Liver (tissue), 8 donors: ENCODE measurements at regions not wholly inside any gene's neighbourhood (a gene's known extent, or its start where the extent isn't known, plus 50 kb on each side); places are given as distances from the start of the nearest gene placed in this dataset.

ENCODE experiments used
- DNase-seq: peaks from one replicate; pipeline ENCODE4 v3.0.0-alpha.2; 2017; ENCODE audit warnings: low spot score
- H3K27ac ChIP-seq, 2 donors: one replicate each; pipeline ENCODE4 v1.7.0; 2013; ENCODE audit warnings: inconsistent platforms in 2 of 2, low read length in 2 of 2, control low read depth in 1 of 2, low read depth in 1 of 2, mild to moderate bottlenecking in 1 of 2
- H3K27me3 ChIP-seq, 4 donors: one replicate each; pipeline versions ENCODE4 v1.6.1 to v1.7.0; 2013; ENCODE audit warnings: low read length in 3 of 4, inconsistent platforms in 1 of 4, mild to moderate bottlenecking in 1 of 4, moderate library complexity in 1 of 4; ENCODE audit not compliant: control insufficient read depth in 4 of 4, insufficient read depth in 4 of 4
- H3K36me3 ChIP-seq, 4 donors: one replicate each; pipeline versions ENCODE4 v1.6.1 to v1.7.0; 2013; ENCODE audit warnings: low read length in 3 of 4, mild to moderate bottlenecking in 3 of 4, low read depth in 1 of 4, moderate library complexity in 1 of 4; ENCODE audit not compliant: control insufficient read depth in 4 of 4, insufficient read depth in 3 of 4
- H3K4me1 ChIP-seq, 4 donors: one replicate each; pipeline versions ENCODE4 v1.6.1 to v1.7.0; 2013; ENCODE audit warnings: low read length in 3 of 4, mild to moderate bottlenecking in 3 of 4, moderate library complexity in 1 of 4; ENCODE audit not compliant: control insufficient read depth in 4 of 4, insufficient read depth in 4 of 4
- H3K4me3 ChIP-seq, 3 donors: one replicate each; pipeline versions ENCODE4 v1.6.1 to v1.7.0; 2013; ENCODE audit warnings: low read length in 3 of 3, control low read depth in 1 of 3, low read depth in 1 of 3, mild to moderate bottlenecking in 1 of 3
- H3K9ac ChIP-seq, 2 donors: one replicate each; pipeline ENCODE4 v1.7.0; 2013; ENCODE audit warnings: low read length in 2 of 2, mild to moderate bottlenecking in 2 of 2, moderate library complexity in 2 of 2, control low read depth in 1 of 2, low read depth in 1 of 2
- H3K9me3 ChIP-seq, 4 donors: one replicate each; pipeline versions ENCODE4 v1.6.1 to v1.7.0; 2013; ENCODE audit warnings: low read length in 3 of 4; ENCODE audit not compliant: control insufficient read depth in 4 of 4
- EGR1 ChIP-seq, 2 donors: IDR thresholded peaks; 2 replicates each; pipeline ENCODE4 v1.6.1; 2016 to 2018; ENCODE audit warnings: antibody characterized with exemption in 2 of 2, low read depth in 2 of 2
- FOXA1 ChIP-seq: IDR thresholded peaks from 2 replicates; pipeline ENCODE4 v1.6.1; 2016; ENCODE audit warnings: antibody characterized with exemption
- FOXA2 ChIP-seq: IDR thresholded peaks from 2 replicates; pipeline ENCODE4 v1.6.1; 2016; ENCODE audit warnings: antibody characterized with exemption
- GABPA ChIP-seq, 2 donors: IDR thresholded peaks in 1 of 2; conservative IDR thresholded peaks in 1 of 2; 2 replicates each; pipeline ENCODE4 v1.6.1; 2016; ENCODE audit warnings: antibody characterized with exemption in 2 of 2, mild to moderate bottlenecking in 1 of 2, moderate library complexity in 1 of 2
- HNF4A ChIP-seq, 2 donors: conservative IDR thresholded peaks; 2 replicates each; pipeline ENCODE4 v1.6.1; 2016; ENCODE audit warnings: antibody characterized with exemption in 2 of 2, mild to moderate bottlenecking in 2 of 2
- HNF4G ChIP-seq: IDR thresholded peaks from 2 replicates; pipeline ENCODE4 v1.6.1; 2016; ENCODE audit warnings: antibody characterized with exemption
- NR2F2 ChIP-seq: IDR thresholded peaks from 2 replicates; pipeline ENCODE4 v1.6.1; 2016; ENCODE audit warnings: antibody characterized with exemption
- RAD21 ChIP-seq, 2 donors: IDR thresholded peaks; 2 replicates each; pipeline ENCODE4 v1.6.1; 2016; ENCODE audit warnings: antibody characterized with exemption in 2 of 2, mild to moderate bottlenecking in 2 of 2
- RXRA ChIP-seq, 2 donors: IDR thresholded peaks; 2 replicates each; pipeline ENCODE4 v1.6.1; 2017 to 2018; ENCODE audit warnings: antibody characterized with exemption in 2 of 2, mild to moderate bottlenecking in 1 of 2
- SP1 ChIP-seq: IDR thresholded peaks from 2 replicates; pipeline ENCODE4 v1.6.1; 2018; ENCODE audit warnings: antibody characterized with exemption, mild to moderate bottlenecking
- TAF1 ChIP-seq: conservative IDR thresholded peaks from 2 replicates; pipeline ENCODE4 v1.6.1; 2016; ENCODE audit warnings: antibody characterized with exemption, mild to moderate bottlenecking
- YY1 ChIP-seq: IDR thresholded peaks from 2 replicates; pipeline ENCODE4 v1.6.1; 2016; ENCODE audit warnings: antibody characterized with exemption, mild to moderate bottlenecking
- WGBS: extraction: QIAGEN DNeasy Blood & Tissue Kit; methylation state at CpG from one replicate; pipeline ENCODE4 v1.1.7; 2013; 5-methylcytosine and 5-hydroxymethylcytosine counted together
- TF ChIP-seq, protein P1 (sequence below): IDR thresholded peaks from 2 replicates; pipeline ENCODE4 v1.6.1; 2016; ENCODE audit warnings: antibody characterized with exemption
- TF ChIP-seq, protein P2 (sequence below): fragments of 150-350 bp; IDR thresholded peaks from 2 replicates; pipeline ENCODE4 v1.5.1; 2017; ENCODE audit warnings: improper control_type of control experiment, low read depth, low read length; ENCODE audit not compliant: missing input control
- TF ChIP-seq, protein P3 (sequence below): IDR thresholded peaks from 2 replicates; pipeline ENCODE4 v1.6.1; 2016; ENCODE audit warnings: antibody characterized with exemption, mild to moderate bottlenecking
- TF ChIP-seq, protein P4 (sequence below): IDR thresholded peaks from 2 replicates; pipeline ENCODE4 v1.6.1; 2016; ENCODE audit warnings: antibody characterized with exemption
- TF ChIP-seq, protein P5 (sequence below): IDR thresholded peaks from 2 replicates; pipeline ENCODE4 v1.6.1; 2016; ENCODE audit warnings: antibody characterized with exemption
- donor health status: healthy.
- donor health status: healthy.
- donor health status: healthy.
- donor health status: healthy.
- donor health status: healthy.

DNA sequence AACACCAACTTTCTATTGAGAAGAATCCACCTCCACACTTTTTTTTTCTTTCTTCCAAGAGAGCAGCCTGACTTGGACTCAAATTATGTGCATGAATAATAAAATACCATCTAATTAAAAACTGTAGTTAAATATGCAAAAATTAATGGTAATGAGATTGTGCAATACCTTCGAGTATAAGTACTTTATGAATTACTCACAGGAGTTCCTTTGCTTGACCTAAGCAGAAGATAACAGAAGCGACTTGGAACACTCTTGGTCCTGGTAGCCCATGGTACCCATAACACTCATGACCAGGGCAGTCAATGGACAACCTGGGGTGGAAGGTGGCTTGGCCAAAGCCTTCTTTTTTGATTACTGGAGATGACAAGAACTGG, 203.5 kb upstream of the IRX3 start:
- H3K4me3 ChIP-seq, result no peak overlapping the region
- TF ChIP-seq HNF4A (conservative IDR thresholded peaks at IDR 0.05) (no peak), RXRA (IDR thresholded peaks at IDR 0.05) (no peak), SP1 (no peak), TAF1 (no peak), HNF4G (no peak), FOXA2 (no peak), NR2F2 (no peak), YY1 (no peak), FOXA1 (no peak), EGR1 (IDR thresholded peaks at IDR 0.05; ENCODE audit: low read depth in 2 of 2) (no peak), GABPA (IDR thresholded peaks at IDR 0.05 in 1 of 2, conservative IDR thresholded peaks at IDR 0.05 in 1 of 2) (no peak), RAD21 (IDR thresholded peaks at IDR 0.05) (no peak)
- TF ChIP-seq, protein P1, sequence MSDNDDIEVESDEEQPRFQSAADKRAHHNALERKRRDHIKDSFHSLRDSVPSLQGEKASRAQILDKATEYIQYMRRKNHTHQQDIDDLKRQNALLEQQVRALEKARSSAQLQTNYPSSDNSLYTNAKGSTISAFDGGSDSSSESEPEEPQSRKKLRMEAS, result no peak
- TF ChIP-seq, protein P2, sequence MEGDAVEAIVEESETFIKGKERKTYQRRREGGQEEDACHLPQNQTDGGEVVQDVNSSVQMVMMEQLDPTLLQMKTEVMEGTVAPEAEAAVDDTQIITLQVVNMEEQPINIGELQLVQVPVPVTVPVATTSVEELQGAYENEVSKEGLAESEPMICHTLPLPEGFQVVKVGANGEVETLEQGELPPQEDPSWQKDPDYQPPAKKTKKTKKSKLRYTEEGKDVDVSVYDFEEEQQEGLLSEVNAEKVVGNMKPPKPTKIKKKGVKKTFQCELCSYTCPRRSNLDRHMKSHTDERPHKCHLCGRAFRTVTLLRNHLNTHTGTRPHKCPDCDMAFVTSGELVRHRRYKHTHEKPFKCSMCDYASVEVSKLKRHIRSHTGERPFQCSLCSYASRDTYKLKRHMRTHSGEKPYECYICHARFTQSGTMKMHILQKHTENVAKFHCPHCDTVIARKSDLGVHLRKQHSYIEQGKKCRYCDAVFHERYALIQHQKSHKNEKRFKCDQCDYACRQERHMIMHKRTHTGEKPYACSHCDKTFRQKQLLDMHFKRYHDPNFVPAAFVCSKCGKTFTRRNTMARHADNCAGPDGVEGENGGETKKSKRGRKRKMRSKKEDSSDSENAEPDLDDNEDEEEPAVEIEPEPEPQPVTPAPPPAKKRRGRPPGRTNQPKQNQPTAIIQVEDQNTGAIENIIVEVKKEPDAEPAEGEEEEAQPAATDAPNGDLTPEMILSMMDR, result no peak
- TF ChIP-seq, protein P3, sequence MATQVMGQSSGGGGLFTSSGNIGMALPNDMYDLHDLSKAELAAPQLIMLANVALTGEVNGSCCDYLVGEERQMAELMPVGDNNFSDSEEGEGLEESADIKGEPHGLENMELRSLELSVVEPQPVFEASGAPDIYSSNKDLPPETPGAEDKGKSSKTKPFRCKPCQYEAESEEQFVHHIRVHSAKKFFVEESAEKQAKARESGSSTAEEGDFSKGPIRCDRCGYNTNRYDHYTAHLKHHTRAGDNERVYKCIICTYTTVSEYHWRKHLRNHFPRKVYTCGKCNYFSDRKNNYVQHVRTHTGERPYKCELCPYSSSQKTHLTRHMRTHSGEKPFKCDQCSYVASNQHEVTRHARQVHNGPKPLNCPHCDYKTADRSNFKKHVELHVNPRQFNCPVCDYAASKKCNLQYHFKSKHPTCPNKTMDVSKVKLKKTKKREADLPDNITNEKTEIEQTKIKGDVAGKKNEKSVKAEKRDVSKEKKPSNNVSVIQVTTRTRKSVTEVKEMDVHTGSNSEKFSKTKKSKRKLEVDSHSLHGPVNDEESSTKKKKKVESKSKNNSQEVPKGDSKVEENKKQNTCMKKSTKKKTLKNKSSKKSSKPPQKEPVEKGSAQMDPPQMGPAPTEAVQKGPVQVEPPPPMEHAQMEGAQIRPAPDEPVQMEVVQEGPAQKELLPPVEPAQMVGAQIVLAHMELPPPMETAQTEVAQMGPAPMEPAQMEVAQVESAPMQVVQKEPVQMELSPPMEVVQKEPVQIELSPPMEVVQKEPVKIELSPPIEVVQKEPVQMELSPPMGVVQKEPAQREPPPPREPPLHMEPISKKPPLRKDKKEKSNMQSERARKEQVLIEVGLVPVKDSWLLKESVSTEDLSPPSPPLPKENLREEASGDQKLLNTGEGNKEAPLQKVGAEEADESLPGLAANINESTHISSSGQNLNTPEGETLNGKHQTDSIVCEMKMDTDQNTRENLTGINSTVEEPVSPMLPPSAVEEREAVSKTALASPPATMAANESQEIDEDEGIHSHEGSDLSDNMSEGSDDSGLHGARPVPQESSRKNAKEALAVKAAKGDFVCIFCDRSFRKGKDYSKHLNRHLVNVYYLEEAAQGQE, result no peak
- TF ChIP-seq, protein P4, sequence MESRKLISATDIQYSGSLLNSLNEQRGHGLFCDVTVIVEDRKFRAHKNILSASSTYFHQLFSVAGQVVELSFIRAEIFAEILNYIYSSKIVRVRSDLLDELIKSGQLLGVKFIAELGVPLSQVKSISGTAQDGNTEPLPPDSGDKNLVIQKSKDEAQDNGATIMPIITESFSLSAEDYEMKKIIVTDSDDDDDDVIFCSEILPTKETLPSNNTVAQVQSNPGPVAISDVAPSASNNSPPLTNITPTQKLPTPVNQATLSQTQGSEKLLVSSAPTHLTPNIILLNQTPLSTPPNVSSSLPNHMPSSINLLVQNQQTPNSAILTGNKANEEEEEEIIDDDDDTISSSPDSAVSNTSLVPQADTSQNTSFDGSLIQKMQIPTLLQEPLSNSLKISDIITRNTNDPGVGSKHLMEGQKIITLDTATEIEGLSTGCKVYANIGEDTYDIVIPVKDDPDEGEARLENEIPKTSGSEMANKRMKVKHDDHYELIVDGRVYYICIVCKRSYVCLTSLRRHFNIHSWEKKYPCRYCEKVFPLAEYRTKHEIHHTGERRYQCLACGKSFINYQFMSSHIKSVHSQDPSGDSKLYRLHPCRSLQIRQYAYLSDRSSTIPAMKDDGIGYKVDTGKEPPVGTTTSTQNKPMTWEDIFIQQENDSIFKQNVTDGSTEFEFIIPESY, result no peak
- TF ChIP-seq, protein P5, sequence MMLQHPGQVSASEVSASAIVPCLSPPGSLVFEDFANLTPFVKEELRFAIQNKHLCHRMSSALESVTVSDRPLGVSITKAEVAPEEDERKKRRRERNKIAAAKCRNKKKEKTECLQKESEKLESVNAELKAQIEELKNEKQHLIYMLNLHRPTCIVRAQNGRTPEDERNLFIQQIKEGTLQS, result no peak
- H3K4me1 ChIP-seq, result no peaks in the 10 kb centered on the region
- DNase-seq, result no peak
- no peaks in the 10 kb centered on the region for H3K27me3 ChIP-seq
- no peak overlapping the region for H3K9ac ChIP-seq
- no peaks in the 10 kb centered on the region for H3K9me3 ChIP-seq
- H3K36me3 ChIP-seq, result no peaks in the 10 kb centered on the region
- no peak overlapping the region for H3K27ac ChIP-seq
- WGBS, result 84% methylated on average over 2 of the region's 2 CpGs
